22Rv1 (cell line): ENCODE measurements at regions not wholly inside any gene's neighbourhood (a gene's known extent, or its start where the extent isn't known, plus 50 kb on each side); places are given as distances from the start of the nearest gene placed in this dataset.

ENCODE experiments used
- ZFX ChIP-seq: fragments of 450-650 bp; IDR thresholded peaks from 2 replicates; pipeline ENCODE4 v1.6.1; 2017; ENCODE audit warnings: antibody characterized with exemption, borderline replicate concordance
- TF ChIP-seq, protein P1 (sequence below): fragments of 450-650 bp; IDR thresholded peaks from 2 replicates; pipeline ENCODE4 v1.5.1; 2017; ENCODE audit warnings: mild to moderate bottlenecking

DNA sequence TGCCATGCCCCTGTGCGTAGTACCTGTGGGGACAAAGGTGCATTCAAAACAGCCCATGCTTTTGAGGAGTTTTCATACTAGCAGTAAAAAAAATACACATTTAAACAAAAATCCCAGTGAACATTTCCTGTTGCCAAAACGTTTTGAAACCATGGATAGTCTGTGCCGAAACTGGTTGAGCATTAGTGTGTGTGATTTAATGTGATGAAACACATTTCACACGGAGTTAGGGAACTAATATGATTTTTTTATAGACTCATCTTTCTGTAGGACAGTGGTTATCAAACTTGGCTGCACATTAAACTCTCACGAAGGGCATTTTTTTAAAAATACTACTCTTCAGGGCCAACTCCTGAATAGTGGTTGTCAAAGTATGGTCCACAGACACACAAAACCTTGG lies 111.8 kb upstream of the CREB5 start:
- TF ChIP-seq, protein P1, sequence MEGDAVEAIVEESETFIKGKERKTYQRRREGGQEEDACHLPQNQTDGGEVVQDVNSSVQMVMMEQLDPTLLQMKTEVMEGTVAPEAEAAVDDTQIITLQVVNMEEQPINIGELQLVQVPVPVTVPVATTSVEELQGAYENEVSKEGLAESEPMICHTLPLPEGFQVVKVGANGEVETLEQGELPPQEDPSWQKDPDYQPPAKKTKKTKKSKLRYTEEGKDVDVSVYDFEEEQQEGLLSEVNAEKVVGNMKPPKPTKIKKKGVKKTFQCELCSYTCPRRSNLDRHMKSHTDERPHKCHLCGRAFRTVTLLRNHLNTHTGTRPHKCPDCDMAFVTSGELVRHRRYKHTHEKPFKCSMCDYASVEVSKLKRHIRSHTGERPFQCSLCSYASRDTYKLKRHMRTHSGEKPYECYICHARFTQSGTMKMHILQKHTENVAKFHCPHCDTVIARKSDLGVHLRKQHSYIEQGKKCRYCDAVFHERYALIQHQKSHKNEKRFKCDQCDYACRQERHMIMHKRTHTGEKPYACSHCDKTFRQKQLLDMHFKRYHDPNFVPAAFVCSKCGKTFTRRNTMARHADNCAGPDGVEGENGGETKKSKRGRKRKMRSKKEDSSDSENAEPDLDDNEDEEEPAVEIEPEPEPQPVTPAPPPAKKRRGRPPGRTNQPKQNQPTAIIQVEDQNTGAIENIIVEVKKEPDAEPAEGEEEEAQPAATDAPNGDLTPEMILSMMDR, result no peak
- TF ChIP-seq ZFX, result no peak
